ENCODE measurements at regions not wholly inside any gene's neighbourhood (a gene's known extent, or its start where the extent isn't known, plus 50 kb on each side); places are given as distances from the start of the nearest gene placed in this dataset.

DNA sequence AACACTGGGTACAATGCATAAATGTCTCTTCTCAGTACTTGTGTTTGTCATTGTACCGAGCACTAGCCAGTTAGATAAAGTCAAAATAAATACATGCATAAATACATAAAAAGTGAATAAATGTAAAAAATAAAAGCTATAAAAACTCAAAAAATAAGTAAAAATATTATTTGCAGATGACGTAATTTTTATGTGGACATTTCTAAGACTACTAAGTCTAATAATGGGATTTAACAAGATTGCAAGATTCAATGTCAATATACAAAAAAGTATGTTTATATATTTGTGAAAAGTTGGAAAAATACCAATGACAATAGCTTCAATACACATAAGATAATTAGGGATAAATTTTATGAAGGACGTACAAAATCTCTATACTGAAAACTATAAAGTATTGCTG is 639.6 kb downstream of the CBLN4 start:
- BruUV-seq (replicated peaks), result no TSS peak
- Histone ChIP-seq H3K27me3 (replicated peaks in 1 of 2; ENCODE audit: control insufficient read depth in 2 of 2, insufficient read depth in 2 of 2, low read length in 1 of 2) (no peaks in the 10 kb centered on the region), H3K9ac (ENCODE audit: control insufficient read depth, insufficient read depth, low read length) (no peak overlapping the region), H3K36me3 (ENCODE audit: control insufficient read depth in 2 of 2, insufficient read depth in 2 of 2, low read length in 1 of 2) (no peaks in the 10 kb centered on the region), H4K20me1 (ENCODE audit: control insufficient read depth, insufficient read depth) (no peaks in the 10 kb centered on the region), H2AFZ (ENCODE audit: control insufficient read depth, low read depth, low read length) (no peak overlapping the region), H3K4me3 (no peak overlapping the region), H3K79me2 (ENCODE audit: control insufficient read depth, insufficient read depth, low read length) (no peaks in the 10 kb centered on the region), H3K4me1 (ENCODE audit: control insufficient read depth, insufficient read depth, low read length) (no peaks in the 10 kb centered on the region), H3K9me3 (replicated peaks; ENCODE audit: control insufficient read depth, insufficient read depth, low read length) (no peaks in the 10 kb centered on the region), H3K4me2 (ENCODE audit: control insufficient read depth, insufficient read depth) (no peak overlapping the region), H3K27ac (ENCODE audit: control insufficient read depth, insufficient read depth) (no peak overlapping the region)
- POLR2A ChIA-PET, result no interaction called here
- DNase-seq (ENCODE audit: low read depth, low spot score) (no peak), ATAC-seq (no peak), FAIRE-seq (no peak)
- 54% methylated on average over 3 of the region's 3 CpGs for WGBS (ENCODE audit: insufficient coverage, insufficient replicate concordance, low lambda C conversion rate, missing lambda C conversion rate)
- no peak for TF ChIP-seq PML (IDR thresholded peaks at IDR 0.05; ENCODE audit: low read length)
- no peak for TF ChIP-seq CHD4 (IDR thresholded peaks at IDR 0.05)
- TF ChIP-seq BHLHE40 (IDR thresholded peaks at IDR 0.05; ENCODE audit: borderline replicate concordance in 1 of 2, low read depth in 2 of 2, low read length in 1 of 2), result no peak
- no peak for TF ChIP-seq ZNF207 (IDR thresholded peaks at IDR 0.05; ENCODE audit: borderline replicate concordance)
- TF ChIP-seq STAT1 (conservative IDR thresholded peaks at IDR 0.05), result no peak
- no peak for TF ChIP-seq ZNF622 (IDR thresholded peaks at IDR 0.05)
- TF ChIP-seq, protein P1, sequence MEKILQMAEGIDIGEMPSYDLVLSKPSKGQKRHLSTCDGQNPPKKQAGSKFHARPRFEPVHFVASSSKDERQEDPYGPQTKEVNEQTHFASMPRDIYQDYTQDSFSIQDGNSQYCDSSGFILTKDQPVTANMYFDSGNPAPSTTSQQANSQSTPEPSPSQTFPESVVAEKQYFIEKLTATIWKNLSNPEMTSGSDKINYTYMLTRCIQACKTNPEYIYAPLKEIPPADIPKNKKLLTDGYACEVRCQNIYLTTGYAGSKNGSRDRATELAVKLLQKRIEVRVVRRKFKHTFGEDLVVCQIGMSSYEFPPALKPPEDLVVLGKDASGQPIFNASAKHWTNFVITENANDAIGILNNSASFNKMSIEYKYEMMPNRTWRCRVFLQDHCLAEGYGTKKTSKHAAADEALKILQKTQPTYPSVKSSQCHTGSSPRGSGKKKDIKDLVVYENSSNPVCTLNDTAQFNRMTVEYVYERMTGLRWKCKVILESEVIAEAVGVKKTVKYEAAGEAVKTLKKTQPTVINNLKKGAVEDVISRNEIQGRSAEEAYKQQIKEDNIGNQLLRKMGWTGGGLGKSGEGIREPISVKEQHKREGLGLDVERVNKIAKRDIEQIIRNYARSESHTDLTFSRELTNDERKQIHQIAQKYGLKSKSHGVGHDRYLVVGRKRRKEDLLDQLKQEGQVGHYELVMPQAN (conservative IDR thresholded peaks at IDR 0.05), result no peak
- TF ChIP-seq, protein P2, sequence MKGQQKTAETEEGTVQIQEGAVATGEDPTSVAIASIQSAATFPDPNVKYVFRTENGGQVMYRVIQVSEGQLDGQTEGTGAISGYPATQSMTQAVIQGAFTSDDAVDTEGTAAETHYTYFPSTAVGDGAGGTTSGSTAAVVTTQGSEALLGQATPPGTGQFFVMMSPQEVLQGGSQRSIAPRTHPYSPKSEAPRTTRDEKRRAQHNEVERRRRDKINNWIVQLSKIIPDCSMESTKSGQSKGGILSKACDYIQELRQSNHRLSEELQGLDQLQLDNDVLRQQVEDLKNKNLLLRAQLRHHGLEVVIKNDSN (IDR thresholded peaks at IDR 0.05; ENCODE audit: borderline replicate concordance, extremely low read length, insufficient read depth, low read depth, low read length), result no peak
- no peak for TF ChIP-seq CREM (IDR thresholded peaks at IDR 0.05; ENCODE audit: low read depth)
- no peak for TF ChIP-seq KAT2A (conservative IDR thresholded peaks at IDR 0.05; ENCODE audit: control insufficient read depth, low read depth, low read length)
- no peak for TF ChIP-seq IRF4 (IDR thresholded peaks at IDR 0.05; ENCODE audit: low read depth, low read length)
- TF ChIP-seq, protein P3, sequence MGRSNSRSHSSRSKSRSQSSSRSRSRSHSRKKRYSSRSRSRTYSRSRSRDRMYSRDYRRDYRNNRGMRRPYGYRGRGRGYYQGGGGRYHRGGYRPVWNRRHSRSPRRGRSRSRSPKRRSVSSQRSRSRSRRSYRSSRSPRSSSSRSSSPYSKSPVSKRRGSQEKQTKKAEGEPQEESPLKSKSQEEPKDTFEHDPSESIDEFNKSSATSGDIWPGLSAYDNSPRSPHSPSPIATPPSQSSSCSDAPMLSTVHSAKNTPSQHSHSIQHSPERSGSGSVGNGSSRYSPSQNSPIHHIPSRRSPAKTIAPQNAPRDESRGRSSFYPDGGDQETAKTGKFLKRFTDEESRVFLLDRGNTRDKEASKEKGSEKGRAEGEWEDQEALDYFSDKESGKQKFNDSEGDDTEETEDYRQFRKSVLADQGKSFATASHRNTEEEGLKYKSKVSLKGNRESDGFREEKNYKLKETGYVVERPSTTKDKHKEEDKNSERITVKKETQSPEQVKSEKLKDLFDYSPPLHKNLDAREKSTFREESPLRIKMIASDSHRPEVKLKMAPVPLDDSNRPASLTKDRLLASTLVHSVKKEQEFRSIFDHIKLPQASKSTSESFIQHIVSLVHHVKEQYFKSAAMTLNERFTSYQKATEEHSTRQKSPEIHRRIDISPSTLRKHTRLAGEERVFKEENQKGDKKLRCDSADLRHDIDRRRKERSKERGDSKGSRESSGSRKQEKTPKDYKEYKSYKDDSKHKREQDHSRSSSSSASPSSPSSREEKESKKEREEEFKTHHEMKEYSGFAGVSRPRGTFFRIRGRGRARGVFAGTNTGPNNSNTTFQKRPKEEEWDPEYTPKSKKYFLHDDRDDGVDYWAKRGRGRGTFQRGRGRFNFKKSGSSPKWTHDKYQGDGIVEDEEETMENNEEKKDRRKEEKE (IDR thresholded peaks at IDR 0.05), result no peak
- no peak for TF ChIP-seq POLR2A (IDR thresholded peaks at IDR 0.05; ENCODE audit: low read depth, low read length)
- TF ChIP-seq HDAC2 (IDR thresholded peaks at IDR 0.05), result no peak
- no peak for TF ChIP-seq ZNF274 (IDR thresholded peaks at IDR 0.05; ENCODE audit: insufficient read depth, insufficient read length)
- TF ChIP-seq, protein P4, sequence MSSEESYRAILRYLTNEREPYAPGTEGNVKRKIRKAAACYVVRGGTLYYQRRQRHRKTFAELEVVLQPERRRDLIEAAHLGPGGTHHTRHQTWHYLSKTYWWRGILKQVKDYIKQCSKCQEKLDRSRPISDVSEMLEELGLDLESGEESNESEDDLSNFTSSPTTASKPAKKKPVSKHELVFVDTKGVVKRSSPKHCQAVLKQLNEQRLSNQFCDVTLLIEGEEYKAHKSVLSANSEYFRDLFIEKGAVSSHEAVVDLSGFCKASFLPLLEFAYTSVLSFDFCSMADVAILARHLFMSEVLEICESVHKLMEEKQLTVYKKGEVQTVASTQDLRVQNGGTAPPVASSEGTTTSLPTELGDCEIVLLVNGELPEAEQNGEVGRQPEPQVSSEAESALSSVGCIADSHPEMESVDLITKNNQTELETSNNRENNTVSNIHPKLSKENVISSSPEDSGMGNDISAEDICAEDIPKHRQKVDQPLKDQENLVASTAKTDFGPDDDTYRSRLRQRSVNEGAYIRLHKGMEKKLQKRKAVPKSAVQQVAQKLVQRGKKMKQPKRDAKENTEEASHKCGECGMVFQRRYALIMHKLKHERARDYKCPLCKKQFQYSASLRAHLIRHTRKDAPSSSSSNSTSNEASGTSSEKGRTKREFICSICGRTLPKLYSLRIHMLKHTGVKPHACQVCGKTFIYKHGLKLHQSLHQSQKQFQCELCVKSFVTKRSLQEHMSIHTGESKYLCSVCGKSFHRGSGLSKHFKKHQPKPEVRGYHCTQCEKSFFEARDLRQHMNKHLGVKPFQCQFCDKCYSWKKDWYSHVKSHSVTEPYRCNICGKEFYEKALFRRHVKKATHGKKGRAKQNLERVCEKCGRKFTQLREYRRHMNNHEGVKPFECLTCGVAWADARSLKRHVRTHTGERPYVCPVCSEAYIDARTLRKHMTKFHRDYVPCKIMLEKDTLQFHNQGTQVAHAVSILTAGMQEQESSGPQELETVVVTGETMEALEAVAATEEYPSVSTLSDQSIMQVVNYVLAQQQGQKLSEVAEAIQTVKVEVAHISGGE (CRISPR knock-in tag; IDR thresholded peaks at IDR 0.05), result no peak
- TF ChIP-seq RCOR1 (conservative IDR thresholded peaks at IDR 0.05; ENCODE audit: low read depth, low read length), result no peak
- TF ChIP-seq WRNIP1 (IDR thresholded peaks at IDR 0.05; ENCODE audit: borderline replicate concordance, low read depth, low read length), result no peak
- TF ChIP-seq RBBP5 (conservative IDR thresholded peaks at IDR 0.05), result no peak
- CTCF ChIA-PET, result no interaction called here
- in situ Hi-C loops (cut with MboI), result no loop called here
- RAD21 ChIA-PET (ENCODE audit: unreplicated experiment), result no interaction called here
- intact Hi-C loops (cut with micrococcal nuclease; ENCODE audit: unreplicated experiment), result no loop called here
- SMC1A ChIA-PET (ENCODE audit: uncharacterized antibody, unreplicated experiment), result no interaction called here

Data from GM12878 (cell line).